RPMI8226 (cell line): ENCODE measurements at regions not wholly inside any gene's neighbourhood (a gene's known extent, or its start where the extent isn't known, plus 50 kb on each side); places are given as distances from the start of the nearest gene placed in this dataset.
"Not testable (repeated sequence)": the region's sequence is repeated elsewhere in the genome, so short reads cannot be mapped to it uniquely, and the experiment has no call there.

ENCODE experiments used
- DNase-seq: peaks from one replicate; pipeline ENCODE4 v3.0.0-alpha.2; 2015

DNA sequence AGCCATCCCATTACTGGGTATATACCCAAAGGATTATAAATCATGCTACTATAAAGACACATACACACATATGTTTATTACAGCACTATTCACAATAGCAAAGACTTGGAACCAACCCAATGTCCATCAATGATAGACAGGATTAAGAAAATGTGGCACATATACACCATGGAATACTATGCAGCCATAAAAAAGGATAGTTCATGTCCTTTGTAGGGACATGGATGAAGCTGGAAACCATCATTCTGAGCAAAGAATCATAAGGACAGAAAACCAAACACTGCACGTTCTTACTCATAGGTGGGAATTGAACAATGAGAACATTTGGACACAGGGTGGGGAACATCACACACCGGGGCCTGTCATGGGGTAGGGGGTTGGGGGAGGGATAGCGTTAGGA is 60.3 kb upstream of the NMU start:
- not testable (repeated sequence) for DNase-seq

GRCh38 chr4:55706541-55706940 is 70.4 kb upstream of the NMU start:
- no peak for DNase-seq

GRCh38 chr4:55707507-55707906 is 71.4 kb upstream of the NMU start:
- no peak for DNase-seq

DNA sequence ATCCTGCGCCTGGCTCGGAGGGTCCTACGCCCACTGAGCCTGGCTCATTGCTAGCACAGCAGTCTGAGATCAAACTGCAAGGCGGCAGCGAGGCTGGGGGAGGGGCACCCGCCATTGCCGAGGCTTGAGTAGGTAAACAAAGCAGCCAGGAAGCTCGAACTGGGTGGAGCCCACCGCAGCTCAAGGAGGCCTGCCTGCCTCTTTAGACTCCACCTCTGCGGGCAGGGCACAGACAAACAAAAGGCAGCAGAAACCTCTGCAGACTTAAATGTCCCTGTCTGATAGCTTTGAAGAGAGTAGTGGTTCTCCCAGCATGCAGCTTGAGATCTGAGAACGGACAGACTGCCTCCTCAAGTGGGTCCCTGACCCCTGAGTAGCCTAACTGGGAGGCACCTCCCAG is 71.9 kb upstream of the NMU start:
- DNase-seq = not testable (repeated sequence)

- not testable (repeated sequence) for DNase-seq
These were observed 76.7 kb upstream of the NMU start for GRCh38 chr4:55712835-55713234.

GRCh38 chr4:55721651-55722050 is 85.6 kb upstream of the NMU start:
- no peak for DNase-seq

- peak; percentile 13 for DNase-seq
These were observed 86.0 kb upstream of the NMU start for GRCh38 chr4:55722132-55722531.

- DNase-seq = no peak
These were observed 87.3 kb upstream of the NMU start for GRCh38 chr4:55723403-55723802.

DNA sequence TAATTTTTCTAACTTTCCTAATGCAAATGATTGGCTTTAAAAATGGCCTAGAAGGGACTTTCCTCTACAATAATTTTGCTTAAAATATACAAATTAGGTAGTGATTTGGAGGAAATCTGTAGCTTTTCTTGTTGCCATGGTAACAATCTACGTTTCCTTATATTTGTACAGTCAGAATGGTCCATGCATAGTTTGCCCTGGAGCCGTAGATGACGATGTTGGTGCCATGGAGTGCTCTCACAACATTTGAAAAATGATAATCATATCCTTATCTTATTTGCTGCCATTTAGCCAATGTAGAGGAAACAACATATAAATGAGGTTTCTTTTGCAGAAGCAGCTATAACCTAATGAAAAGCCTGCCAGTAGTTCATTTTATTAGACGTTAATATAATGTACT is 89.0 kb upstream of the NMU start:
- DNase-seq = no peak

DNA sequence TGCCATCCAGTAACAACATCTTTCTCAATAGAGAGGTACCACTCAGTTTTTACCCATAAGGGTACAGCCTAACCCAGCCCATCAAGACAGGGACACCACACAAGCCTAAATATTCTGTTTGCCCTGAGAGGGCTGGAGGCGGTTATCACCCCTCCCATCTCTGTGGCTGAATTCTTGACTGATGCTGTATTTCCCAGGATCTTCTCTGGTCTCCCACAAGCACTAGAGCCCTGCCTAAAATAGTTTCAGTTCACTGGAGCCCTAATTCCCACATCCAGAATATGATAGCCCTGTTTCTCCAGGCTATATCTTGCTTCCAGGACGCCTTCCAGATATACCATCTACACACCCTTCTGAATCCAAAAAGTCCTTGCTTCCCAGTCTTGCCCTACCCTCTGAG is 91.6 kb upstream of the NMU start:
- DNase-seq = no peak

DNA sequence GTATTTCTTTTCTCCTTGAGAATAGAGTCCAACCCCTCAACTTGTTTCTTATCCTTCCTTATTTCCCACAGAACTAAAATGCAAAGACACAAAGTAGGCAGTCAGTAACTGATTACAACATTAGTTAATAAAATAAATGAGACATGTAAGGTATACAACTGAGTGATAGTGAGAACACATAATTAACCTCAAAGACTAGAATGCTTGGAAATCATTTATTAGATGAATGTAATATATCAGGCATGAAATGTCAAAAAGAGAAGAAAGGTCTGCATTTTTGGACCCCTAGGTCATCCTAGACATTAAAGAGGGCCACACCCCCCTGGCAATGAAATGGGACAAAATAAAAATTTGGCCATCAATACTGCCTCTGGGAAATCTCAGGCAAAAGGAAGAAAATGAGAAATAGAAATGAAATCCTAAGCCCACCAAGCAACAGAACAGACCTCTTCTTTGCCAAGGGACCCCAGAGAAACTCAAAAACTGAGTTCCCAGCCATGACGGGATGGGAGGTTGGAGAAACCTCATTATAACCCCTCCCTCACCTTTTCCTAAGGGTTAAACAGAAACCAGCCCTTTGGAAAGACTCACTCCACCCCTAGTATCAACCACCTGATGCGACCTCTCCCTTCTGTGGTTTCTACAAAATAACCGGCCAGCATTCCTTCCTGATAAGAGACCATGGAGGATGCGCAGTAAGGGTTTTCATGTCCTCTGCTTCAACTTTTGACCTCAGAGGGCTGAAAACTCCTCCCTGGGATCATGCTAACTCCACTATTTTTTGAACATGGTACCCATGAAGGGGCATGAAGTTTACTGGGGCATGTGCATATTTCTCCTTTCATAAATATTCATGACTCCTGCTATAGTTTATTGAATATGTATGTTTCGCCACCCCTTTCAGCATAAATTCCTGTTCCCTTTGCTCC is 90.0 kb upstream of the EXOC1L start:
- no peak for DNase-seq

- no peak for DNase-seq
These were observed 89.2 kb upstream of the EXOC1L start for GRCh38 chr4:55730280-55730931.

DNA sequence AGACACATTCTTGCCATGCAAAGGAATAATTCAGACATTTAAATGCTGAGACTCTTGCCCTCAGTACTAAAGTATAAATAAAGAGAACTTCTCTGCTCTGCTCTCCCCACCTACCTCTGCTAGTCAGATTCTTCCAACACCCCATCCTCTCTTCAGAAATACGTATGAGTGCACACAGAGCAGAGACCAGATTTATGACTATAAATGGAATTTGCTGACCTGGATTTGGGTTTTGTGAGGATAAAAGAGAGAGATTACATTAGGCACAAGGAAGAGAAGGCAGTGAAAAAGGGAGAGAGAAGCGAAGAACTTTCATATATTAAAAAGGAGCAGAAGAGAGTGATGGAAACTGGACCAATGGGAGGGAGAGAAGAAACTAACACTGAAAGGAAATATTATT is 87.6 kb upstream of the EXOC1L start:
- no peak for DNase-seq

DNA sequence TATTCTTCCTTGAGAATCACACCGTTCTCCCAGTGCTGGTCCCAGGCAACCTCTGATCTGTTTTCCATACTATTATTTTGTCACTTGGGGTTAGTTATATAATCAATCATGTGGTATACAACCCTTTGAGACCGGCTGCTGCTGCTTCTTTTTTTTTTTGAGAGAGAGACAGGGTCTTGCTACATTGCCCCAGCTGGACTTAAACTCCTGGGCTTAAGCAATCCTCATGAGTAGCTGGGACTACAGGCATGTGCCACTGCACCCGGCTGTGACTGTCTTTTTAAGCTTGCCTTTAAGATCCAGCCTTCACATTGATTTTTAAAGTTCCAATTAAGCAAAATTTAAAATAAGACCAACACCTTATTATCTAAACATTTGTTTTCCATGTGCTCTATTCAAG is 86.7 kb upstream of the EXOC1L start:
- no peak for DNase-seq

GRCh38 chr4:55733932-55734331 is 85.7 kb upstream of the EXOC1L start:
- DNase-seq = peak; percentile 44

- peak; percentile 9 for DNase-seq
These were observed 82.9 kb upstream of the EXOC1L start for GRCh38 chr4:55736605-55737183.

GRCh38 chr4:55742655-55743202 is 76.9 kb upstream of the EXOC1L start:
- DNase-seq = peak; percentile 67

DNA sequence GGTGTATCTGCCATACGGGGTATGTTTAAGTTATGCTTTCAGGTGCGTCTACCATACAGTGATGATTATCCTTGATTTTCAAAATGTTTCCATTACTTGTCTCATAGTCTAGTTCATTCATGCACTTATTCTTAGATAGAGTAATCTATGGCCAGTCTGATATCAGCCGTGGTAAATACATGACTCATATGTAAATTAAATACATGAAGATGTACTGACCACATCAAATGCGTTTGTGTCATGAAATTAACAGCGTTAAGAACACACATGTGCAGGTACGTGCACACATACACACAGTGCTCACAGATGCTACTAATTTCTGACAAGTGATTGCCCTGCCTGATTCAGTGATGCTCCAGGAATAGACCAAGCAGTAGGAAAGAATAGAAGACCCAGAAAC is 75.2 kb upstream of the EXOC1L start:
- DNase-seq = no peak

- no peak for DNase-seq
These were observed 74.6 kb upstream of the EXOC1L start for GRCh38 chr4:55745014-55745413.

DNA sequence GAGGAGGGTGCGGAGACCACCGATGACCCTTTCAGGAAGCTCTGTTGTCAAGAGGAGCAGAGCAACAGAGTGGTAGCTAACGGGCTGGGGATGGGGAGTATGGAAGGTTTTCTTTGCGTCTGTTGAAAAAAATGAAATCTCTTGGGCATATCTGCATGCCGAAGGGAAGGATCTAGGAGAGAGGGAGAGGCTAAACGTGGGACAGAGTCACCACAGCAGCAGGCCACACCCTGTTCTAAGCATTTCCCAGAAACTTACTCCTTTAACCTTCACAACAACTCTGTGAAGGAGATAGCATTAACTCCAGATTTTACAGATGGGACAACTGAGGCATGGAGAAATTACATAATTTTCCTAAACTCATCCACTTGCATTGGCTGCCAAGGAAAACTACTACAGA is 71.8 kb upstream of the EXOC1L start:
- no peak for DNase-seq

DNA sequence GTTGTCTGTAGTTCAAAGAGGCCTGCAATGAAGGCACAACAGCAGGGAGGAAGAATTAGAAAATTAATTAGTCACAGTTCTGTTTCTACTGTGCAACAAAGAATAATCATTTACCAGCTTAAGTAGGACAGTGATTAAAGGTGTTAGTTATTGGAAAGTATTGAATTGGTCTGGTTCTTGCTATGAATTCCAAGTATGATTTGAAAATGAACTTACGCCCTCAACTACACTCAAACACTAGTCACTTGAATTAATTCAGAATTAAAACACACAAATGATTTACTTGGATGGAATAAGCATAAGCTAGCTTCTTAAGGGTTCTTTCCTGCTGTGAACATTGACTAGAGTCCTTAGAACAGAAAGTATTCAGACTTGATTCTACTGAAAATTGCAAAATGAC is 69.9 kb upstream of the EXOC1L start:
- DNase-seq = no peak

DNA sequence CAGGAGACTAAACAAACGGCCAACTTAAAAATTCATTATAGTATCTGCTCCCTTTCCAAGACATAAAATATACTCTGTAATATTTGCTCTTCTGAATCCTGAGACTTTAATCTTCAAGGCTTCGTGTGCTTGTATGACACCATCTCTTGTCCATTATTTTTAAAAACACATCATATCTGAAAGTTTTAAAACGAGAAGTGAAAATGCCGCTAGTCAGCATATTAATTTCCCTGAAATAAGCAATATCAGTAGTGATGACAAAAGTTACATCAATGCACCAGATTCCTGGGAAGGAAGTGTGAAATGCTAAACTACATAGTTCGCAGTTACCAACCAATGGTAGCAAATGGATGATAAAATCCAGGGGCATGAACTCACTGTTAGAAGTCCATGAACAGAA is 66.8 kb upstream of the EXOC1L start:
- peak; percentile 65 for DNase-seq

- no peak for DNase-seq
These were observed 65.7 kb upstream of the EXOC1L start for GRCh38 chr4:55753856-55754255.
